GM18502 (cell line): ENCODE measurements at regions not wholly inside any gene's neighbourhood (a gene's known extent, or its start where the extent isn't known, plus 50 kb on each side); places are given as distances from the start of the nearest gene placed in this dataset.

Source experiments
- ATAC-seq: cut with Tn5 transposase; IDR thresholded peaks from one replicate; pipeline ENCODE4 v1.9.1; 2021; ENCODE audit warnings: mild to moderate bottlenecking; ENCODE audit not compliant: unreplicated experiment, poor library complexity

GRCh38 chr5:4531756-4532704 is 608.1 kb upstream of the ADAMTS16 start:
- ATAC-seq = no peak

- ATAC-seq = no peak
Observed at GRCh38 chr5:4532705-4533080, 607.4 kb upstream of the ADAMTS16 start.

GRCh38 chr5:4533457-4534105 is 606.5 kb upstream of the ADAMTS16 start:
- ATAC-seq = no peak

- ATAC-seq = no peak
Observed at GRCh38 chr5:4537489-4537888, 602.6 kb upstream of the ADAMTS16 start.

- ATAC-seq = no peak
Observed at GRCh38 chr5:4540375-4541173, 599.6 kb upstream of the ADAMTS16 start.

- ATAC-seq = no peak
Observed at GRCh38 chr5:4541334-4541733, 598.8 kb upstream of the ADAMTS16 start.

- ATAC-seq = no peak
Observed at GRCh38 chr5:4542145-4542778, 597.9 kb upstream of the ADAMTS16 start.

- ATAC-seq = no peak
Observed at GRCh38 chr5:4544049-4544670, 596.0 kb upstream of the ADAMTS16 start.

GRCh38 chr5:4547547-4547946 is 592.6 kb upstream of the ADAMTS16 start:
- ATAC-seq = no peak

GRCh38 chr5:4548341-4548740 is 591.8 kb upstream of the ADAMTS16 start:
- ATAC-seq = no peak

- no peak for ATAC-seq
Observed at GRCh38 chr5:4549351-4549750, 590.8 kb upstream of the ADAMTS16 start.

GRCh38 chr5:4551034-4551433 is 589.1 kb upstream of the ADAMTS16 start:
- no peak for ATAC-seq

- ATAC-seq = no peak
Observed at GRCh38 chr5:4553130-4553529, 587.0 kb upstream of the ADAMTS16 start.

- ATAC-seq = no peak
Observed at GRCh38 chr5:4553978-4554377, 586.2 kb upstream of the ADAMTS16 start.

GRCh38 chr5:4555725-4556285 is 584.3 kb upstream of the ADAMTS16 start:
- ATAC-seq = no peak

GRCh38 chr5:4561403-4561802 is 578.7 kb upstream of the ADAMTS16 start:
- ATAC-seq = no peak

GRCh38 chr5:4563400-4563799 is 576.7 kb upstream of the ADAMTS16 start:
- ATAC-seq = no peak

GRCh38 chr5:4570047-4570995 is 569.8 kb upstream of the ADAMTS16 start:
- ATAC-seq = no peak
